ENCODE measurements at regions not wholly inside any gene's neighbourhood (a gene's known extent, or its start where the extent isn't known, plus 50 kb on each side); places are given as distances from the start of the nearest gene placed in this dataset.

DNA sequence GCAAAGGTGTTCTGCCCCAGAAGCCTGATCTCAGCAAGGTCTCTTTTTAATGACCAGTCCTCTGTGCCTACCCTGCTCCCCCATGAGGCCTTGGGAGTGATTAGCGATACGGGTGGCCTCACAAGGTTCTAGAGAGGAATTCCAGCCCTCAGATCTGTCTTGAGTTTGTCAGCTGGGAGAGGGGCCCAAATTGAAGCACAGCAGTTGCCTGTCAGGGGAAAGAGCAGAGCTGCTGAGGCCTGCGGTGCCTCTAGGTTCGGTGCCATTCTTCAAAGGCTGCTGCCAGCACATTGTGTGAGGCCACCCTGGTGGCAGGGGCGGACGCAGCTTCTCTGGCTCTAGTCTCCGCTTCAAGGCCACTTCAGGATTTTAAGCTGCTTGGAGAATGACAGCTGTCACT, 85.7 kb upstream of the GRIA1 start:
- Histone ChIP-seq H3K4me3 (ENCODE audit: low read length) (no peak overlapping the region), H3K27ac (ENCODE audit: low read length) (no peak overlapping the region), H3K27me3 (ENCODE audit: control insufficient read depth, insufficient read depth, low read length) (no peaks in the 10 kb centered on the region), H3K9me3 (replicated peaks; ENCODE audit: control insufficient read depth, low read depth, low read length) (no peaks in the 10 kb centered on the region), H3K36me3 (ENCODE audit: control insufficient read depth, insufficient read depth, low read length) (no peaks in the 10 kb centered on the region), H3K4me1 (ENCODE audit: control insufficient read depth, insufficient read depth, low read length) (no peaks in the 10 kb centered on the region)
- no peak for DNase-seq
- WGBS (ENCODE audit: insufficient coverage): 50% methylated on average over 4 of the region's 7 CpGs

DNA sequence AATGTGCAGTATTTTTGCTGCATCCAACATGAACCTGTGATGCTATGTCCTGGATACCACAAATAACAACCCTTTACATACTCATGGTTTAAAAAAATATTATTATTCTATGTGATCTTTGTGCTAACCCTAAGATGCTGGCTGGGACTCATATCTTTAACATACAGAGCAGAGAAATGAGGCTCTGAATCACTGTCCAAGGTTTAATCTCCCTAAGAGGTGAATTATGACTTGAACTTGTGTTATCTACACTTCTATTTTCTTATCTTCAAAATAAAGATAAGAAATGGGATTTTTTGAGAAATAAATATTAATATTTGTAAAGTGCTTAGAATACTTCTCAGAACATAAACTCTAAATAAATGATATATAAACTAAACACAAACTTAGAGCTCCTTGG, 68.8 kb upstream of the GRIA1 start:
- Histone ChIP-seq H3K4me1 (ENCODE audit: control insufficient read depth, insufficient read depth, low read length) (no peaks in the 10 kb centered on the region), H3K27me3 (ENCODE audit: control insufficient read depth, insufficient read depth, low read length) (no peaks in the 10 kb centered on the region), H3K36me3 (ENCODE audit: control insufficient read depth, insufficient read depth, low read length) (no peaks in the 10 kb centered on the region), H3K9me3 (replicated peaks; ENCODE audit: control insufficient read depth, low read depth, low read length) (no peaks in the 10 kb centered on the region), H3K27ac (ENCODE audit: low read length) (no peak overlapping the region), H3K4me3 (ENCODE audit: low read length) (no peak overlapping the region)
- DNase-seq: no peak

DNA sequence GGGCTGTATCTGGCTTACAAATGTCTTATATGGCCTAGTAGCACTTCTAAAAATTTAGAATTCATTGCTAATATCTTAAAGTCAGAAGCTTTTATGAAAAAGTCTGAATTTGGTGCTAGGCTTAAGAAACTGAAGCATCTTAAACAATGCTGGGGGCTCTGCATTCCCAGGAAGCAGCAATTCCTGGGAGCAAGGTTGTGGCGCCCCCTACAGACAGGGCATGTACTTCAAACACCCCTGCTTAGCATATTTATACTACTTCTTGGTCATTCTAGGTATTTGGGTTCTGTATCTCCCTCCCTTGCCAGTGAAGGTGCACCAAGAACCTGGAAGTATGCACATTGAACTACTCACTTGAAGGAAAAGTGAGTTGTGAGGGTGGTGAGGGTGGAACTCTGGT, 64.6 kb upstream of the GRIA1 start:
- Histone ChIP-seq H3K27ac (ENCODE audit: low read length) (no peak overlapping the region), H3K36me3 (ENCODE audit: control insufficient read depth, insufficient read depth, low read length) (no peaks in the 10 kb centered on the region), H3K27me3 (ENCODE audit: control insufficient read depth, insufficient read depth, low read length) (no peaks in the 10 kb centered on the region), H3K9me3 (replicated peaks; ENCODE audit: control insufficient read depth, low read depth, low read length) (no peaks in the 10 kb centered on the region), H3K4me3 (ENCODE audit: low read length) (no peak overlapping the region), H3K4me1 (ENCODE audit: control insufficient read depth, insufficient read depth, low read length) (no peaks in the 10 kb centered on the region)
- WGBS (ENCODE audit: insufficient coverage): no CpG with 5 or more reads among the region's 1 CpG
- DNase-seq: no peak

DNA sequence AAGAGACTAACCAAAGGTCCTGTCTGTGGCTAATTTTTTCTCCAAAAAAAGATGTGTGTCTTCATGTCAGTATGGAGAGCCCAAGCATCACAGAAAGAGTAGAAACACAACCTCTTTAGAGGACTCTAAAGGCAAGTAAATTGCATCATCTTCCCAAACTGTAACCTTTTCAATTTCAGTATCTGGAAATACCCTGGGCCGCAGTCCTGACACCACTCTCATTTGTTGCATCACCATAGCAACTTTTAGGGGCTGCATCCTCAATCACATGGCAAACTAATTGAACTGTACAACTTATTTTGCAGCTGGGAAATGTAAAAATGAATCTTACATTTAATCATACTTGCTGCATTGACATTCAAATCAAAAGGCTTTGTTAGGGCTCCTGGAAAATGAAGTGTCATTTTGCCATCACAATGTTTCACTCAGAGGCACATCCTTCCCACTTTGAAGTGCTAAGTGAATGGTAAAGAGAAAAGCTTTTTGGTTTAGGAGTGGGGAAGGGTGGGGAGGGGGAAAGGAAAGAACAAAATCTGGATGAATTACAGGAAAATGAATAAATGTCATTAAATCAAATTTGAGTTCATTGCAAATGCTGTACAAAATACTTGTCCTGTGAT, 60.6 kb upstream of the GRIA1 start:
- no peaks in the 10 kb centered on the region for H3K9me3 ChIP-seq (replicated peaks; ENCODE audit: control insufficient read depth, low read depth, low read length)
- WGBS (ENCODE audit: insufficient coverage): 60% methylated on average over 1 of the region's 1 CpG
- H3K4me3 ChIP-seq (ENCODE audit: low read length): no peak overlapping the region
- H3K4me1 ChIP-seq (ENCODE audit: control insufficient read depth, insufficient read depth, low read length): no peaks in the 10 kb centered on the region
- H3K27me3 ChIP-seq (ENCODE audit: control insufficient read depth, insufficient read depth, low read length): no peaks in the 10 kb centered on the region
- no peak overlapping the region for H3K27ac ChIP-seq (ENCODE audit: low read length)
- peak; percentile 23 for DNase-seq
- H3K36me3 ChIP-seq (ENCODE audit: control insufficient read depth, insufficient read depth, low read length): no peaks in the 10 kb centered on the region

DNA sequence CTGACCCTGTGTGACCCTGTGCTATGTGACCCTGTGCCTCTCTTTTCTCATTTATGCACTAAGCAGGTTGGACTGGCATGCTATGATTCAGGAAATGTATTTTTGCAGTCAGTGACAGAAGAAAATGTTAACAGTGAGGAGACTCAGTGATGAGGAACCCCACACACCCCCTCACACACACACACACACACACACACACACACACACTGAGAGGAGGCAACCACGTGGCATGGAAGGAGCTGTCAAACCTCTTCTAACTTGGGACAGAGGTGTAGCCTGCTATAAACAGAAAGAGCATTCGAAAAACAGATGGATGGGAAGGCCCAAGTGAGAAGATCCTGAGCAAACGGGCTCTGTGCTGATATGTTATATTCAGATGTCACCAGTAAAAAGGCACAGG, 57.9 kb upstream of the GRIA1 start:
- WGBS (ENCODE audit: insufficient coverage): 68% methylated on average over 3 of the region's 3 CpGs
- Histone ChIP-seq H3K4me1 (ENCODE audit: control insufficient read depth, insufficient read depth, low read length) (no peaks in the 10 kb centered on the region), H3K4me3 (ENCODE audit: low read length) (no peak overlapping the region), H3K27me3 (ENCODE audit: control insufficient read depth, insufficient read depth, low read length) (no peaks in the 10 kb centered on the region), H3K27ac (ENCODE audit: low read length) (no peak overlapping the region), H3K36me3 (ENCODE audit: control insufficient read depth, insufficient read depth, low read length) (no peaks in the 10 kb centered on the region), H3K9me3 (replicated peaks; ENCODE audit: control insufficient read depth, low read depth, low read length) (no peaks in the 10 kb centered on the region)
- DNase-seq: no peak

DNA sequence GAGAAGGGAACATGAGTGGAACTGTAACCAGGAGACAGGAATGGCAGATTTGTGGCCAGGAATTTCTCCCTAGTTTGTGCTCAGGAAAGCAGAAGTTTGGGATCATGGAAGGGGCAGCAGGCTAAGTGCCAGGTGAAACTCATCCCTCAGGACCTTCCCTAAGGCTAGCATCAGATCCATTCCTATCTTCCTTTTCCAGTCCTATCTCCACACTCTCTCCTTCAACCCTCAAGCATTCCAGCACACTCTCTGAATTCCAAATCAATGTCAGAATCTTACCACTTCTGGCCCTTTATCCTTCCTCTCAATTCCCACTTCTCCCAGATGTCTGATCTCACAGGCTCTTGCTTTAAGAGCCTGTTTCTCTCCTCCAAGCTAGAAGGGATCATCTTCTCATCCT, 53.2 kb upstream of the GRIA1 start:
- Histone ChIP-seq H3K4me1 (ENCODE audit: control insufficient read depth, insufficient read depth, low read length) (no peaks in the 10 kb centered on the region), H3K9me3 (replicated peaks; ENCODE audit: control insufficient read depth, low read depth, low read length) (no peaks in the 10 kb centered on the region), H3K4me3 (ENCODE audit: low read length) (no peak overlapping the region), H3K27me3 (ENCODE audit: control insufficient read depth, insufficient read depth, low read length) (no peaks in the 10 kb centered on the region), H3K36me3 (ENCODE audit: control insufficient read depth, insufficient read depth, low read length) (no peaks in the 10 kb centered on the region), H3K27ac (ENCODE audit: low read length) (no peak overlapping the region)
- peak; percentile 40 for DNase-seq

DNA sequence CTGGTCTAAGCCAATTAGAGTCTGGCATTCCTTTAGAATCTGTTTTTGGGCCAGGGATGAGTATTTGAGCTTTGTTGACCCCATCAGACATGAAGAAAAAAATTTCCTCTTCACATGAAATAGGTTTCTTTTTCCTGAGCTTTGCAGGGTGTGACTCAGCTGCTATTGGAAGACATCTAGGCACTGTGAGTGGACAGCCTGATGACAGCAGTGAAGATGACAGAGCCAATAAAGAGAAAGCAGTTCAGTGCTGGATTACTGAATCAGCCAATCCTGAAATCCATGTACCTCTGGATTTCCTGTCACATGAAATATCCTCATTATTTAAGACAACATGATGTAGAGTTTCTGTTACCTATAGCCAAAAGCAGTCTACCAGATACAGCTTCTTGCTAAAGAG, 51.3 kb upstream of the GRIA1 start:
- Histone ChIP-seq H3K4me3 (ENCODE audit: low read length) (no peak overlapping the region), H3K4me1 (ENCODE audit: control insufficient read depth, insufficient read depth, low read length) (no peaks in the 10 kb centered on the region), H3K27me3 (ENCODE audit: control insufficient read depth, insufficient read depth, low read length) (no peaks in the 10 kb centered on the region), H3K27ac (ENCODE audit: low read length) (no peak overlapping the region), H3K36me3 (ENCODE audit: control insufficient read depth, insufficient read depth, low read length) (no peaks in the 10 kb centered on the region), H3K9me3 (replicated peaks; ENCODE audit: control insufficient read depth, low read depth, low read length) (no peaks in the 10 kb centered on the region)
- no peak for DNase-seq
